ENCODE measurements at regions not wholly inside any gene's neighbourhood (a gene's known extent, or its start where the extent isn't known, plus 50 kb on each side); places are given as distances from the start of the nearest gene placed in this dataset.
"Not testable (repeated sequence)": the region's sequence is repeated elsewhere in the genome, so short reads cannot be mapped to it uniquely, and the experiment has no call there.

- Mint-ChIP-seq H3K4me1 (ENCODE audit: low read depth) (no peaks in the 10 kb centered on the region), H3K4me3 (no peak overlapping the region), H3K27me3 (ENCODE audit: low read depth) (peaks cover 6% of the 10 kb centered on the region), H3K27ac (no peak overlapping the region), H3K36me3 (ENCODE audit: low read depth) (no peaks in the 10 kb centered on the region), H3K9me3 (peaks cover 9% of the 10 kb centered on the region)
- CTCF ChIA-PET: interaction anchor here (0.7 to 2.7 kb wide), 3 partner anchors 32 to 203 kb away, joined by 4 to 13 read pairs (median 9); no protein-coding TSS in a partner anchor
- DNase-seq: no peak
- intact Hi-C loops (cut with micrococcal nuclease): loop anchor here (10.0 kb wide), 1 partner anchor 547 kb away; no protein-coding TSS in a partner anchor
Observed at GRCh38 chr6:85321906-85322305, 128.0 kb upstream of the NT5E start.

- no peak for DNase-seq
Observed at GRCh38 chr6:85314586-85314985, 135.3 kb upstream of the NT5E start.

GRCh38 chr6:85300581-85300980 is 149.3 kb upstream of the NT5E start:
- DNase-seq: no peak
- Mint-ChIP-seq H3K27ac (no peak overlapping the region), H3K4me1 (ENCODE audit: low read depth) (no peaks in the 10 kb centered on the region), H3K4me3 (no peak overlapping the region), H3K27me3 (ENCODE audit: low read depth) (peaks cover 6% of the 10 kb centered on the region), H3K36me3 (ENCODE audit: low read depth) (no peaks in the 10 kb centered on the region), H3K9me3 (no peaks in the 10 kb centered on the region)
- intact Hi-C loops (cut with micrococcal nuclease): no loop called here
- CTCF ChIA-PET: no interaction called here

More at GRCh38 chr6:85314586-85314985, 135.3 kb upstream of the NT5E start:
- CTCF ChIA-PET: interaction anchor here (1.3 kb wide), 1 partner anchor 9 kb away, joined by 5 read pairs; no protein-coding TSS in a partner anchor
- Mint-ChIP-seq H3K4me1 (ENCODE audit: low read depth) (no peaks in the 10 kb centered on the region), H3K36me3 (ENCODE audit: low read depth) (no peaks in the 10 kb centered on the region), H3K27ac (no peak overlapping the region), H3K27me3 (ENCODE audit: low read depth) (peaks cover 2% of the 10 kb centered on the region), H3K4me3 (no peak overlapping the region), H3K9me3 (peaks cover 12% of the 10 kb centered on the region)
- intact Hi-C loops (cut with micrococcal nuclease): no loop called here

GRCh38 chr6:85298553-85298952 is 151.3 kb upstream of the NT5E start:
- H3K4me1 Mint-ChIP-seq (ENCODE audit: low read depth): no peaks in the 10 kb centered on the region
- H3K27me3 Mint-ChIP-seq (ENCODE audit: low read depth): no peaks in the 10 kb centered on the region
- H3K4me3 Mint-ChIP-seq: no peak overlapping the region
- intact Hi-C loops (cut with micrococcal nuclease): no loop called here
- no peaks in the 10 kb centered on the region for H3K36me3 Mint-ChIP-seq (ENCODE audit: low read depth)
- H3K9me3 Mint-ChIP-seq: no peaks in the 10 kb centered on the region
- no peak overlapping the region for H3K27ac Mint-ChIP-seq
- DNase-seq: no peak
- CTCF ChIA-PET: interaction anchor here (1.7 kb wide), 1 partner anchor 24 kb away, joined by 4 read pairs; no protein-coding TSS in a partner anchor

- Mint-ChIP-seq H3K27me3 (ENCODE audit: low read depth) (no peaks in the 10 kb centered on the region), H3K4me1 (ENCODE audit: low read depth) (no peaks in the 10 kb centered on the region), H3K36me3 (ENCODE audit: low read depth) (no peaks in the 10 kb centered on the region), H3K4me3 (no peak overlapping the region), H3K9me3 (peaks cover 5% of the 10 kb centered on the region), H3K27ac (no peak overlapping the region)
- CTCF ChIA-PET: no interaction called here
- DNase-seq: no peak
- intact Hi-C loops (cut with micrococcal nuclease): no loop called here
Observed at GRCh38 chr6:85291326-85291725, 158.6 kb upstream of the NT5E start.

GRCh38 chr6:85287654-85288053 is 162.2 kb upstream of the NT5E start:
- Mint-ChIP-seq H3K36me3 (ENCODE audit: low read depth) (no peaks in the 10 kb centered on the region), H3K4me3 (no peak overlapping the region), H3K9me3 (peaks cover 5% of the 10 kb centered on the region), H3K27ac (no peak overlapping the region), H3K27me3 (ENCODE audit: low read depth) (no peaks in the 10 kb centered on the region), H3K4me1 (ENCODE audit: low read depth) (no peaks in the 10 kb centered on the region)
- no peak for DNase-seq
- intact Hi-C loops (cut with micrococcal nuclease): no loop called here
- CTCF ChIA-PET: no interaction called here

GRCh38 chr6:85287158-85287557 is 162.7 kb upstream of the NT5E start:
- intact Hi-C loops (cut with micrococcal nuclease): no loop called here
- H3K4me3 Mint-ChIP-seq: no peak overlapping the region
- H3K27ac Mint-ChIP-seq: no peak overlapping the region
- H3K36me3 Mint-ChIP-seq (ENCODE audit: low read depth): no peaks in the 10 kb centered on the region
- DNase-seq: no peak
- no peaks in the 10 kb centered on the region for H3K27me3 Mint-ChIP-seq (ENCODE audit: low read depth)
- no peaks in the 10 kb centered on the region for H3K4me1 Mint-ChIP-seq (ENCODE audit: low read depth)
- peaks cover 5% of the 10 kb centered on the region for H3K9me3 Mint-ChIP-seq
- CTCF ChIA-PET: no interaction called here

- DNase-seq; CTCF ChIA-PET; H3K36me3 Mint-ChIP-seq (ENCODE audit: low read depth); H3K27me3 Mint-ChIP-seq (ENCODE audit: low read depth); H3K9me3 Mint-ChIP-seq; intact Hi-C loops (cut with micrococcal nuclease); H3K4me1 Mint-ChIP-seq (ENCODE audit: low read depth); H3K27ac Mint-ChIP-seq; H3K4me3 Mint-ChIP-seq: not testable (repeated sequence)
Observed at GRCh38 chr6:85286507-85286906, 163.4 kb upstream of the NT5E start.

- CTCF ChIA-PET: no interaction called here
- Mint-ChIP-seq H3K4me3 (no peak overlapping the region), H3K9me3 (peaks cover 5% of the 10 kb centered on the region), H3K27ac (no peak overlapping the region), H3K27me3 (ENCODE audit: low read depth) (no peaks in the 10 kb centered on the region), H3K36me3 (ENCODE audit: low read depth) (no peaks in the 10 kb centered on the region), H3K4me1 (ENCODE audit: low read depth) (no peaks in the 10 kb centered on the region)
- intact Hi-C loops (cut with micrococcal nuclease): no loop called here
- DNase-seq: no peak
Observed at GRCh38 chr6:85285934-85286333, 163.9 kb upstream of the NT5E start.

GRCh38 chr6:85285114-85285513 is 164.8 kb upstream of the NT5E start:
- Mint-ChIP-seq H3K4me3 (no peak overlapping the region), H3K27me3 (ENCODE audit: low read depth) (no peaks in the 10 kb centered on the region), H3K4me1 (ENCODE audit: low read depth) (no peaks in the 10 kb centered on the region), H3K27ac (no peak overlapping the region), H3K36me3 (ENCODE audit: low read depth) (no peaks in the 10 kb centered on the region), H3K9me3 (peaks cover 2% of the 10 kb centered on the region)
- CTCF ChIA-PET: no interaction called here
- intact Hi-C loops (cut with micrococcal nuclease): no loop called here
- DNase-seq: no peak

- Mint-ChIP-seq H3K4me3 (no peak overlapping the region), H3K9me3 (peaks cover 2% of the 10 kb centered on the region), H3K27ac (no peak overlapping the region), H3K27me3 (ENCODE audit: low read depth) (no peaks in the 10 kb centered on the region), H3K36me3 (ENCODE audit: low read depth) (no peaks in the 10 kb centered on the region), H3K4me1 (ENCODE audit: low read depth) (no peaks in the 10 kb centered on the region)
- intact Hi-C loops (cut with micrococcal nuclease): no loop called here
- DNase-seq: no peak
- CTCF ChIA-PET: no interaction called here
Observed at GRCh38 chr6:85283436-85283835, 166.4 kb upstream of the NT5E start.

- no peaks in the 10 kb centered on the region for H3K27me3 Mint-ChIP-seq (ENCODE audit: low read depth)
- intact Hi-C loops (cut with micrococcal nuclease): no loop called here
- DNase-seq: no peak
- no peaks in the 10 kb centered on the region for H3K36me3 Mint-ChIP-seq (ENCODE audit: low read depth)
- no peaks in the 10 kb centered on the region for H3K9me3 Mint-ChIP-seq
- H3K4me3 Mint-ChIP-seq: no peak overlapping the region
- CTCF ChIA-PET: no interaction called here
- H3K4me1 Mint-ChIP-seq (ENCODE audit: low read depth): no peaks in the 10 kb centered on the region
- H3K27ac Mint-ChIP-seq: no peak overlapping the region
Observed at GRCh38 chr6:85278466-85279035, 171.3 kb upstream of the NT5E start.

GRCh38 chr6:85276026-85276425 is 173.9 kb upstream of the NT5E start:
- H3K4me3 Mint-ChIP-seq; intact Hi-C loops (cut with micrococcal nuclease); H3K9me3 Mint-ChIP-seq; DNase-seq; H3K4me1 Mint-ChIP-seq (ENCODE audit: low read depth); H3K36me3 Mint-ChIP-seq (ENCODE audit: low read depth); H3K27me3 Mint-ChIP-seq (ENCODE audit: low read depth); H3K27ac Mint-ChIP-seq; CTCF ChIA-PET: not testable (repeated sequence)

Measured in activated naive CD4-positive, alpha-beta T cell treated with anti-CD3 and anti-CD28 coated beads for 36 hours (primary cell).